ENCODE measurements at regions not wholly inside any gene's neighbourhood (a gene's known extent, or its start where the extent isn't known, plus 50 kb on each side); places are given as distances from the start of the nearest gene placed in this dataset.

DNA sequence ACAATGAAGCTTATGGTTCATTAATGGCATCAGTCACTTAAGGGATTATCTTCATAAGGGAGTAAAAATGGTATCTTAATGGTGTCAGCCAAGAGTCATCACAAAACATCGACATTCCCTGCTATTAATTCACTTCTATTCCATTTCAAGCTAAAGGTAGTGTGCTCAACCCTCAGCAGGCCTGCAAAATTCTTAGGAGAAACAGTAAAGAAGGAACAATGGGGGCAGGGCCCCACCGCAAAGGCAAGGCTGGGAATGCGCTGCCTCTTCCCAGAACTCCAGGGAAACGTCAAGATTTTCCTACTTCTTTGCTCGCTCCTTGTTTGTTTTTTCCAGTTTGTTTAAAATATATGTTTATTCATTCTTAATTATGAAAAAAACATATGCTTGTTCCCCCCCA lies 187.3 kb upstream of the TSC22D2 start:
- ATAC-seq (no peak), DNase-seq (ENCODE audit: extremely low read depth in 1 of 4, low spot score in 3 of 4) (no peak), FAIRE-seq (no peak)
- Histone ChIP-seq H3K9ac (ENCODE audit: insufficient read depth in 1 of 2, low read depth in 2 of 2, low read length in 2 of 2) (no peak overlapping the region), H4K20me1 (replicated peaks; ENCODE audit: control insufficient read depth, insufficient read depth, low read length) (no peaks in the 10 kb centered on the region), H3K4me3 (no peak overlapping the region), H3K79me2 (ENCODE audit: control insufficient read depth, insufficient read depth, low read length) (no peaks in the 10 kb centered on the region), H3K4me2 (ENCODE audit: insufficient read depth, low read length) (no peak overlapping the region; the same call in 1 of the 2 replicates), H2AFZ (ENCODE audit: low read depth, low read length) (no peak overlapping the region), H3K9me3 (replicated peaks; ENCODE audit: control insufficient read depth, insufficient read depth, low read depth, low read length) (no peaks in the 10 kb centered on the region; the same call in none of the 2 replicates), H3K9me1 (ENCODE audit: control insufficient read depth, insufficient read depth, low read length) (no peaks in the 10 kb centered on the region), H3K36me3 (ENCODE audit: control insufficient read depth, insufficient read depth, low read length) (no peaks in the 10 kb centered on the region), H3K27ac (ENCODE audit: extremely low read depth, low read depth, low read length) (no peak overlapping the region), H3K4me1 (replicated peaks in 1 of 2; ENCODE audit: control insufficient read depth in 2 of 2, insufficient read depth in 2 of 2, low read length in 2 of 2) (peaks cover 0 to 5% of the 10 kb centered on the region in 2 experiments; a peak in 1 of 5 replicates), H3K27me3 (ENCODE audit: control insufficient read depth in 2 of 2, insufficient read depth in 2 of 2, low read length in 2 of 2) (peaks cover 19 to 61% of the 10 kb centered on the region in 2 experiments)
- 34% methylated on average over 5 of the region's 5 CpGs for WGBS (ENCODE audit: insufficient coverage, low coverage, missing lambda C conversion rate)
- ChIA-PET CTCF (ENCODE audit: low intra/inter-chr PET ratio) (interaction anchor here (1.2 to 3.1 kb wide), 4 partner anchors 254 to 652 kb away, joined by 3 to 20 read pairs (median 4); no protein-coding TSS in a partner anchor), POLR2A (no interaction called here)
- in situ Hi-C loops (cut with MboI), result no loop called here
- TF ChIP-seq ZBTB8A (IDR thresholded peaks at IDR 0.05; ENCODE audit: partially characterized antibody) (no peak), TARDBP (IDR thresholded peaks at IDR 0.05) (no peak)
- no TSS peak for BruUV-seq (replicated peaks)
- intact Hi-C loops (cut with micrococcal nuclease), result loop anchor here (1.0 to 5.0 kb wide), 4 partner anchors 254 to 647 kb away; no protein-coding TSS in a partner anchor

DNA sequence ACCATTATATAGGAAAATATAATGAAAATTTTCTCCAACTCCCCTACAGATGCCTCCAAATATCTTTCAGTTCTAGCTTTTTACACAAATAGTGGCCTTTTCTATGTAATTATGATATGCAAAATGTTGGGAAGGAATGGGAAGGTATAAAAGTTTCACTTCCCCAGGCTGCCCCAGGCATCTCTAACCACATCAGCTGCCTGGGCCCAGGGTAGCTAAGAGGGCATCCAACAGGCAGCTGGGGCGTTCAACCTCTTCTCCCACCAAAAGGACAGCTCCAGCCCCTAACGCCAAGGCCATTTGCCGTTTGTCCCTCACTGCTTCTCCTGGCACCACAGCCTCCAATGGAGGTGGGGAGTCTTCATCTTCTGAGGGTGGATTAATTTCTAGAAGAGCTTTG lies 188.1 kb upstream of the TSC22D2 start:
- FAIRE-seq (no peak), ATAC-seq (no peak), DNase-seq (ENCODE audit: extremely low read depth in 1 of 4, low spot score in 3 of 4) (no peak)
- no peak overlapping the region for H3K9ac ChIP-seq (ENCODE audit: insufficient read depth in 1 of 2, low read depth in 2 of 2, low read length in 2 of 2)
- no peak overlapping the region for H3K4me2 ChIP-seq (ENCODE audit: insufficient read depth, low read length)
- POLR2A ChIA-PET, result no interaction called here
- in situ Hi-C loops (cut with MboI) (no loop called here), intact Hi-C loops (cut with micrococcal nuclease) (loop anchor here (2.0 to 5.0 kb wide), 3 partner anchors 253 to 647 kb away; no protein-coding TSS in a partner anchor)
- no peaks in the 10 kb centered on the region for H3K36me3 ChIP-seq (ENCODE audit: control insufficient read depth, insufficient read depth, low read length)
- 3% methylated on average over 3 of the region's 3 CpGs for WGBS (ENCODE audit: insufficient coverage, low coverage, missing lambda C conversion rate)
- CTCF ChIA-PET (ENCODE audit: low intra/inter-chr PET ratio), result interaction anchor here (1.2 to 3.1 kb wide), 2 partner anchors 253 to 276 kb away, joined by 3 to 20 read pairs; no protein-coding TSS in a partner anchor
- BruUV-seq (replicated peaks), result no TSS peak
- no peak overlapping the region for H3K27ac ChIP-seq (ENCODE audit: extremely low read depth, low read depth, low read length)
- no peak for TF ChIP-seq NELFE (IDR thresholded peaks at IDR 0.05; ENCODE audit: insufficient read depth, insufficient read length)
- TF ChIP-seq CBX3 (IDR thresholded peaks at IDR 0.05; ENCODE audit: borderline replicate concordance in 1 of 2, low read length in 2 of 2), result no peak
- TF ChIP-seq HNRNPUL1 (IDR thresholded peaks at IDR 0.05; ENCODE audit: low read length), result no peak
- no peak for TF ChIP-seq NCOA2 (IDR thresholded peaks at IDR 0.05; ENCODE audit: partially characterized antibody in 2 of 2)
- no peak for TF ChIP-seq FOXJ2 (tag; IDR thresholded peaks at IDR 0.05)
- TF ChIP-seq ZNF197 (CRISPR knock-in tag; IDR thresholded peaks at IDR 0.05; ENCODE audit: low read depth), result no peak
- TF ChIP-seq RFX7 (CRISPR knock-in tag; IDR thresholded peaks at IDR 0.05), result no peak
- TF ChIP-seq TAF1 (IDR thresholded peaks at IDR 0.05; ENCODE audit: control insufficient read depth, extremely low read depth, insufficient read depth, low read length, severe bottlenecking), result no peak
- TF ChIP-seq KDM1A (IDR thresholded peaks at IDR 0.05), result no peak
- TF ChIP-seq CREB1 (IDR thresholded peaks at IDR 0.05), result no peak
- TF ChIP-seq CREB1 (CRISPR knock-in tag; IDR thresholded peaks at IDR 0.05), result no peak
- no peak for TF ChIP-seq HMG20B (CRISPR knock-in tag; IDR thresholded peaks at IDR 0.05)
- no peak for TF ChIP-seq LEF1 (IDR thresholded peaks at IDR 0.05)
- TF ChIP-seq, protein P1, sequence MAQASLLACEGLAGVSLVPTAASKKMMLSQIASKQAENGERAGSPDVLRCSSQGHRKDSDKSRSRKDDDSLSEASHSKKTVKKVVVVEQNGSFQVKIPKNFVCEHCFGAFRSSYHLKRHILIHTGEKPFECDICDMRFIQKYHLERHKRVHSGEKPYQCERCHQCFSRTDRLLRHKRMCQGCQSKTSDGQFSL (CRISPR knock-in tag; IDR thresholded peaks at IDR 0.05), result no peak
- TF ChIP-seq, protein P1 (tag; IDR thresholded peaks at IDR 0.05), result no peak
- no peak for TF ChIP-seq SRSF7 (optimal IDR thresholded peaks at IDR 0.05; ENCODE audit: low read depth, low read length)
- TF ChIP-seq MEIS2 (IDR thresholded peaks at IDR 0.05; ENCODE audit: partially characterized antibody), result no peak
- H4K20me1 ChIP-seq (replicated peaks; ENCODE audit: control insufficient read depth, insufficient read depth, low read length), result no peaks in the 10 kb centered on the region
- no peak overlapping the region for H3K4me3 ChIP-seq
- peaks cover 21 to 61% of the 10 kb centered on the region in 2 experiments for H3K27me3 ChIP-seq (ENCODE audit: control insufficient read depth in 2 of 2, insufficient read depth in 2 of 2, low read length in 2 of 2)
- no peaks in the 10 kb centered on the region; the same call in none of the 2 replicates for H3K9me3 ChIP-seq (replicated peaks; ENCODE audit: control insufficient read depth, insufficient read depth, low read depth, low read length)
- peaks cover 0 to 5% of the 10 kb centered on the region in 2 experiments; a peak in 1 of 5 replicates for H3K4me1 ChIP-seq (replicated peaks in 1 of 2; ENCODE audit: control insufficient read depth in 2 of 2, insufficient read depth in 2 of 2, low read length in 2 of 2)
- H3K79me2 ChIP-seq (ENCODE audit: control insufficient read depth, insufficient read depth, low read length), result no peaks in the 10 kb centered on the region
- no peak overlapping the region for H2AFZ ChIP-seq (ENCODE audit: low read depth, low read length)
- no peaks in the 10 kb centered on the region for H3K9me1 ChIP-seq (ENCODE audit: control insufficient read depth, insufficient read depth, low read length)
